Stimulated activated CD4-positive, alpha-beta T cell treated with anti-CD3 and anti-CD28 coated beads, Interleukin-1b, Interleukin-23, amount 100 ng/mL, for 1 hour (primary cell): ENCODE measurements at regions not wholly inside any gene's neighbourhood (a gene's known extent, or its start where the extent isn't known, plus 50 kb on each side); places are given as distances from the start of the nearest gene placed in this dataset.

ENCODE experiments used
- DNase-seq, 2 donors: peaks; one replicate each; pipeline ENCODE4 v3.0.0-alpha.2; 2020; ENCODE audit warnings: low read depth in 2 of 2

DNA sequence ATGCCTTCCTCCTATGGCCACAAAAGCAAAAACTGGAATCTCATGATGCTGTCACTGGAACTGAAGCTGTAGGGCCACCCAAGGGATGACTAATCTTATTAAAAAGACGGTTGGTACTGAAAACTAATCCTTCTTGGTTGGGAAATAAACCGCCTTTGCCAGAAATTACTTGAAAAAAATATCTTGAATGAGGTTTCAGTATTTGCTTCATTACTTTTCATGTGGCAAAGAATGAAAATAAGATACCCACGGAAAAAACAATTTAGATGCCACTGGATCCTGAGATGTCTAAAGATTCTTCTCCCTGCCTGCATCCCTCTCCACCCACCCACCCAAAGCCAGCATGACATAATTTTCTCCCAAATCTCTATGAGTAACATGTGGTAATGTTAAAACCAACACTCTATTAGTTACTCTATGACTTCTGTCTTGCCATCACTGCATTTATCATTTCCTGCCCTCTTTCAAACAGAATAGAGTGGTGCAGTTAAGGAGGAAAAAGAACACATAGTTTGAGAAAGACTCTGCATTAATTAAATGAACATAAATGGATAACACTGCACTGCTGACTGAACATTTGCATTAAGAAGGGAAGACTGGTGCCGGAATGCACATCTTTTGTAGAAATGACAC is 111.8 kb upstream of the DPH6 start:
- no peak for DNase-seq

DNA sequence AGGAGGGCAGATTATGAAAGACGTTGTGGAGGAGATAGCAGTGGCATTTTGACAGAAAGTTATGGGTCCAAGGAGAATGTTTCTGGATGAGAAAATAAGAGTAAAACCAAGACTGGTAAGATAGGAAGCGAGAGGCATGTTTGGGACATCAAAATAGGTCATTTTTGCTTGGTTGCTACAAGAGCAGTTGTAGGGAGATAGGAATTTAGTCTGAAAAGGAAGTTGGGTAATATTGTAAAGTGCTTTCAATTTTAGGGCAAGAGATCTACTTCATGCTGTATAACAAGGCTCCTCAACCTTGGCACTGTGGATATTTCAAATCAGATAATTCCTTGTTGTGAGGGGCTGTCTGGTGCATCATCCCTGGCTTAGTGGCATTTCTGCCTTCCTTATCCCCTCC is 118.0 kb upstream of the DPH6 start:
- no peak for DNase-seq

DNA sequence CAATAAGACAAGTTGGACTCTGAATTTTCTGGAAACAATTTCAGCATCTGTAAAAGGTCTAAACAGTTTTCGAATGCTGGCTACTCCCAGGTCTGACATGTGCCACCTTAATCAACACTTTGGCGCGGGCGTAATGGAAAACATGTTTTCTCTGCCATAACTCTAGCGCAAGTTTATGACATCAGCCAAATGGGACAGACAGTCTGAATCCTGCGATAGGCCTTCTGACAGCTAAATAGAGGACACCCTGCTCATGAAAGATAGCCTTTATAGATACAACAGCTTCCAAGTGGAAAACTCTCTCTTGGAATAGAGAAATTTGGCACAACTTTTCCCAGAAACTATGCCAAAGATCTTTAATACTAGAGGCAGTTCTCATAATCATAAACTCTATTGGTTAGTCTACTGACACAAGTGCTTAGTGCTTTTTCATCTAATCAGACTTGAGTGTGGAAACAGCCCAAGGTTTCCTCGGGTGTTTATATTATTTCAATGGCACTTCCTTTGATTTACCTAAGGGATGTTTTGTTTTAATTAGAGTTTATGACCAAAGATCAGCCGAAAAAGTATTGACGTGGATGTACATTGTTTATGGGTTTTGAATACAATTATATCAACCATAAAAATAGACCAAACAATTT is 120.1 kb upstream of the DPH6 start:
- DNase-seq, result no peak

DNA sequence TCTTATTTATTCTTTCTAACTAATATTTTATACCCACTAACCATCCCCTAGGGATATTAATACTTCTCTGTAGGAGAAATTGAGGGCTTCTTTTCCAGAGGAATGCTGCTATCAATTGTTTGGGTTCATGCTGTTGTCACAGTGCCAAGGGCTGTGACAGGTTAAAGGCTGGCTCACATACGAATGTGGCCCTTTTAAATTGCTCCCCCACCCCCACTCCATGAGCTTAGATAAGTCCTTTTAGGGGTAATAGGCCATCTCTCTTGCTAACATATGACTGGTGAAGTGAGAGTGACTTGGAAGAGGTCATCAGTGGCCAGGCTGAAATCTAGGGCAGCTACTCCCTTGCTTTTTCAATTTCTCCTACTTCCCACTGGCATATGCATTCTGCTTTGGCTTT is 121.9 kb upstream of the DPH6 start:
- no peak for DNase-seq

DNA sequence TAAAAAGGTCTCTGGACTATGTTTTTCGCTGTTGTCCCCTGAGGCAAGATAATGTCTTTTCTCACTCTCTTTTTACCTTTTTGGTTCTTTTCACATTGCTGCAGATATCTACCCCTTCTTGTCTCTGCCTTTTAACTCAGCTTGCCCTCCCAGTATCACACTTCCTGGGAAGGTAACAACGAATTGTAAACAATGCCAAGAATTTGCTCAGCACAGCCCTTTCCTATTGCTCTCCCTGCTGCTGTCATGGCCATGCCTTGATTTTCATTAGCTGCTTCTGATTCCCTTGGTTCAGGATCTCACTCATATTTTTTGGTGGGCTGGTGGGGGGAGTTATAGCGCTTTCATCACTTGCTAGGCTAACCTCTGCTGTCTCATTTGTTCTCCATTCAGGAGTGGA is 123.1 kb upstream of the DPH6 start:
- DNase-seq, result no peak

DNA sequence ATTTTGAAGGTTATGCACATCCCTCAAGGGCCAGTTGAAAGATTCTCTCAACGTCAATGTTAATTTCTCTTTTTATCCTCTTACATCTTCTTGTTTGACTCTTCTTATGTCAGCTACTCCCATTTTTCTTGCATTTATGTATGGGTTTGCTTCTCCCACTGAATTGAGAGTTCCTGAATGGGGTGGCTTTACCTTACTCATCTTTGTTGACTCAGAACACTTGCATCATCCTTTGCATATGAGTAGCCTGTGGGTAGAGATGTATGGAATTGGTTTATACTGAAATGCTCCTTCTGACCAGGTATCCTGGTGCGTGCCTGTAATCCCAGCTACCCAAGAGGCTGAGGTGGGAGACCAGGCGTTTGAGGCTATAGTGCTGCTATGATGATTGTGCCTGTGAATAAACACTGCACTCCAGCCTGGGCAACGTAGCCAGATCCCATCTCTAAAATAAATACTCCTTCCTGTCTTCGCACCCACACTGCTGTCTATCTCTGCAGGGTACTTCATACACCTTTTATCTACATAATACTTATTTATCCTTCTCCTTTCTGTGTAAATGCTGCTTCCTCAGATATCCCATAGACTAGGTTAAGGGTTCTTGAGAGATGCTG is 123.6 kb upstream of the DPH6 start:
- no peak for DNase-seq

DNA sequence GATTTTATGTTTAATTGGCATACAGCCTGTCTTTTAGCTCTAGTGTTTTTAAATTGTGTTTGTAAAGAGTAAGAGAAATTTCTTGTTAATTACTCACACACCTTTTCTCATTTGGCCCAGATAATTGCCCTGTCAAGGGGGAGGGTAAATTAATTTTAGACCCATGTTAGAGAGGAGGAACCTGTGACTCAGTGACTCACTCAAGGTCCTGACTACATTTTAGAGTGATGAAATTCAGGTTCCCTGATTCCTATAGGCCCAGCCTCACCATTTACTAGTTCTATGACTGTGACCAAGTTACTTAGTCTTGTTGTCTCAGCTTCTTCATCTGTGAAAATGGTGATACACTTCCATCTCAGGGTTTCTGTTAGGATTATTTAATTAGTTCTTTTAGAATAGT is 125.2 kb upstream of the DPH6 start:
- no peak for DNase-seq

DNA sequence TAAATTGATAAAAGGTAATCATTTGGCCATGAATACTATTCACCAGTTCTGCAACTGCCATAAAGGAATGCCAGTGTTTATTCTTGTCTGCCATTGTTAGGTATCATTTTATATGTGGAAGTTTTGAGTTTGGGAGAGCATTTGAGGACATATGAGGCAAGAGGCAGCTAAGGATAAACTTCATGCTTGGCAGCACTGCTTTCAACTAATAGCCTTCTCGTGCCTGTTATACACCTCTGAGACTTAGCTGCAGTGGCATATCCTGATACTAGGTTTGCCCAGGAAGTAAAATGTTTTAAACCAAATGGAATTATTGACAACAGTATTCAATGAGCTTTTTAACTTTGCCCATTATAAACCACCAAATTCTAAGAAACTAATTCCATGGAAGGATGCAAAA is 126.0 kb upstream of the DPH6 start:
- no peak for DNase-seq

DNA sequence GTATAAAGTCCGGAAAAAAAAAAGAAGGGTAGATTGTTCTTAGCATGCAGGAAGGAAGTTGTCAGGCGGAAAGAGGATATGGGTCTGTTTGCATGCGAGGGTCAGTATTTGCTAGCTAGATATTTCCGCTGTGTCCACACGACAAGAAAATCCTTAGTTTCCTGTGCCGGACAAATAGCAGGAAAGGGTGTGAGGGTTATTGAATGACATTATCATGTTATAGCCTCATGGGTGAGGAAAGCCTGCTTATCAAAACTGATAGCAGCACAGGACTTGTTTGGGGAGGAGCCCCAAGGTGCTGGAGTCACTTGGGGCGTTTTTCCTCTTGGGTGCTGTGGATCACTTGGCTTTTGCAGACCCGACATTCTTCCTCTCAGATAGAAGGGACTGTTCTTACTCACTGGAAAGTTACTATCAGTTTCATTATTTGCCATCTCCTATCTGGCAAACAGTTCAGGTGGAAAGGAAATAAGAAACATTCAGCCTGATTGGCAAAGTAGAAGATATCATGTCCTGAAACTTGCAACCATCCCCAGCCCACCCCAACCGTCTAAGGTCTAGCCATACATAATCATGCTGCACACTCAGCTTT is 127.2 kb upstream of the DPH6 start:
- no peak for DNase-seq

DNA sequence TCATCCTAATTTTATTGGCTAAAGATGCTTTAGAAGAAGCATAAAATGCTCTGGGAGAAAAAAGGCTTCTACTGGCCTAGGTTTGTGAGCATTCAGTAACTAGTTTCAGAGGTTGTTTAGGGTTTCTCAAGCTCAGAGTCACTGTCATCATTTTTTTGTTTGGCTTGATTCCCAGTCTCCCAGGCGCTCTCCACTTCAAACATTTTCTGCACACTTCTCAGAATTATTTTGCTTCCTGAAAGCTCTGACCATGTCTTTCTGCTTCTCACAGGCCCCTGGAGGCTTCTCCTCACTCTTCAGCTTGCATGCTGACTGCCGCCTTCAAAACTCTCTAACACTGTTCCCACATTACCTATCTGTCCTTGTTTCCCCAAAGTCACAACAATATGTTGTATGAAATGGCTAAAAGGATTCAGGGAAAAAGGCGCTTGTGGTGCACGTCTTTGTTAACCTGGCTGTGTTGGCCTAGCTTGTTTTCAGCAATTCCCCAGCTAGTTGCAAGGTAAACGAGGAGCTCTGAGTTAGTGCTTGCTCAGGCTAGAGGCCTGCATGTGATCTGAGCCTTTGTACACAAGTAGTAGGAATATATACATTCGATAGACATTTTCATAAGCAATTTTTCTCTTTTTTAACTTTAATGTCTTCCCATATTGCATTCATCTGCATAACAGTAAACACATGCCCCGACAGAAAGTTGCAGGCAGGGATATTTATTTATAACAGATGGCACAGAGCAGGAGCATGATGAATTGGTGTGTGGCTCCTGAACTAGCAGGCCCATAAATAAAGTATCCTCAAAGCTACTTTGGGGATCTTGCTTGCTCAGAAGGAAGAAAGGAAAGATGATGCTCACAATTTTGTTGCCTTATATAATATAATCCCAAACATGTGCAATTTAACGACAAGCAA is 129.2 kb upstream of the DPH6 start:
- no peak for DNase-seq

DNA sequence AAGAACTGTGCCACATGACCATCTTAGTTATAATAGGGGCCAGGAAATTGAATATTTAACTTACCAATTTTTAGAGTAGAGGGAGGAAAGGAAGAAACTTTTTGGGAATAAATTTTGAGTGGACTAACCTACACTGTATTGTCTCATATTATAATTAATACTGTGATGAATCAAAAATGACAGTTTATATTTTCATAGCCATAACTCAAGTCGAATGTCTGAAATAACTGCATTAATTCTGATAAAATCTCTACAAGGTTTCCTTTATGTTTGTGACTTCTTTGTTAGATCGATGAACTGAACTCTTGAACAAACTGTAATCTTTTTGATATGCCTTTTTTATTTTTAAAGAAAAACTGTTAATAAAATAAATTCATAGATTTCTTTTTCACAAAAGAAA is 132.8 kb upstream of the DPH6 start:
- no peak for DNase-seq

DNA sequence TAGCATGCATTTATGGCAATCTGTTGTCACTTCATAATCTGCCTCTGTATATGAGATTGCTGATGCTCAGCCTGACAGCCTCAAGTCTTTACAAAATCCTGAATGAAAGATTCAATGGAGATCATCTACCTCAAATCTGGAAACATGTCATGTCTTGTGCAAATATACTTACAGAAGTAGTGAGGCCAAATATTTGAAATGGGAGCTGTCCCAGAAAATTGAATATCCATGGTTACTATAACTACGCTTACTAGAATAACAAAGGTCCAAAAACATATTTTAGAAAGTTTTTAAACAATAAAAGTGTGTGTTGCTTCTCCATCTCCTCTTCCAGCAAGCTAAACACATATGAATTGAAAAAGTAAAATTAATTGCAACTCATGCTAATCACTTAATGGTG is 133.2 kb upstream of the DPH6 start:
- DNase-seq, result no peak

DNA sequence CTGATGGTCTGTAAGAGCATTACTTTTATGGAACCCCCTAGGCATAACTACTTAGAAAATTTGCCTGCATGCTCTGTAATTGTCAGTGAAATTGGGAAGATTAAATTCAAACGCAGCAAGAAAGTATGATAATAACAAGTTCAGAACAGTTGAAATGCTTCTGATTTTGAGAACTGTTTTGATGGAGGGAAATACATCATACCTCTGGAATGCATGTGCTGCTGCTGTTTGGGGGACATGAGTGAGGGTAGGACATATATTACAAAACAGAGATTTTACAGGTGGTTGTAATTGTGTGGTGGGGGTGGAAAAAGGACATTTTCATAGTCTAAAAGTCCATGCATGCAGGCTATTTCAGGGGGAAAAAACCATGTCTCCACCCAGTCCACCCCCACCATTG is 135.0 kb upstream of the DPH6 start:
- no peak for DNase-seq

DNA sequence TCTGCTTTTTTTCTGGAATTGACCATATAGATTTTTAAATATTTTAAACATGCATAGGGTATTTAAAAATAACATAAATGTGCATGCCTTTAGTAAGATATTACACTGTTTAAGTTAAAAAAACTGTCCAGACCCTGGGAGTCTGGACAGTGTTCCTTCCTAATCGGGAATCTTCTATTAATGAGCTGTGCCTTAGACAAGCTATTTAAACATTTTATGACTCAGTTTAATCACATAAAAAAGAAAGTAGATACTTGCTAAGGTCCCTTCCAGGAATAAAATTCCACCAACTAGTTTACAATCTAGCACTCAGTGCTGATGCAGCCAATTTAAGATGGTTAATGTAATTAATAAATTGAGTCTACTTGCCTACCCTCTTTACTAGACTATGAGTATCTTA is 140.4 kb upstream of the DPH6 start:
- no peak for DNase-seq

DNA sequence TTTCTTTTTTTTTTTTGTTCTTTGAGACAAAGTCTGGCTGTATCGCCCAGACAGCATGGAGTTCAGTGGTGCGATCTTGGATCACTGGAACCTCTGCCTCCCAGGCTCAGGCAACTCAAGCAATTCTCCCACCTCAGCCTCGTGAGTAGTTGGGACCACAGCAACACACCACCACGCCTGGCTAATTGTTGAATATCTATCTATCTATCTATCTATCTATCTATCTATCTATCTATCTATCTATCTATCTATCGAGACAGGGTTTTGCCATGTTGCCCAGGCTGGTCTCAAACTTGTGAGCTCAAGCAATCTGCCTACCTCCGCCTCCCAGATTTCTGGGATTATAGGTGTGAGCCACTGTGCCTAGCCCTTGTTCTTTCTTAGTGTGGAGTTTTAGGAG is 143.3 kb upstream of the DPH6 start:
- no peak for DNase-seq

DNA sequence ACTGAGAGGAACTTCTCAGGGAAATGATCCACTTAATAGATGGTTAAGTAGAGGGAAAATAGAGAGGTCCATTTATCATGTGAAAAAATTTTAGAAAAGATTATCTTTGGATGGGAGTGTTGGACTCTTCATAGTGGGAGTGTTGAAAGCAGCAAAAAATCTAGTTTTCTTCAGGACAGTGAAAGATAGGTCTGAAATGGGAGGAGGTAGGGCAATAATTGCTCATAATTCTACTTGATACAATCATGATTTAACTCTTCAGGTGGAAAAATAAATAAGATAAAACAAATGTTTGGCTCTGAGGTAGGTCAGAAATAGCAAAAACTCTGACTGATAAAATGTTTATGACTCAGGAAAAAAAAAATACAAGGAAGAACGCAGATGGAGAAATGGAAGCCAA is 144.1 kb upstream of the DPH6 start:
- DNase-seq, result no peak

DNA sequence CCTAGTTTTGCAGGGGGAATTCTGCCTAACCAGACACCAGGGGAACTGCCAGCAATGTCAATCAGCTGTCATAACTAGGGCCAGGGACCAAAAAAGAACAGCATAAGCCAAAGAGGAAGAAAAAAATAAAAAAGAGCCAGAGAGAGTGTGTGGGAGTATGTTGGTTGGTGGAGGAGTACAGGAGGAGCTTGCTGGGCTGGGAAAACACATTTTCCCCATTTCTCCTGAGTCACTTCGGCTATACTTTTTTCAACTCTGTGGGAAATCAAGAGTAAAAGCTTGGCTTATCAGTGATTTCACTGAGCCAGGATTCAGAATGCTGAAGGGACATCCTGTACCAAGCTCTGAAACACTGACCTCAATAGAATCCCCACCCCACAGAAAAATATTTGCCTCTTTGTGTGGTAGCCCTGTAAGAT is 144.7 kb upstream of the DPH6 start:
- DNase-seq, result no peak

DNA sequence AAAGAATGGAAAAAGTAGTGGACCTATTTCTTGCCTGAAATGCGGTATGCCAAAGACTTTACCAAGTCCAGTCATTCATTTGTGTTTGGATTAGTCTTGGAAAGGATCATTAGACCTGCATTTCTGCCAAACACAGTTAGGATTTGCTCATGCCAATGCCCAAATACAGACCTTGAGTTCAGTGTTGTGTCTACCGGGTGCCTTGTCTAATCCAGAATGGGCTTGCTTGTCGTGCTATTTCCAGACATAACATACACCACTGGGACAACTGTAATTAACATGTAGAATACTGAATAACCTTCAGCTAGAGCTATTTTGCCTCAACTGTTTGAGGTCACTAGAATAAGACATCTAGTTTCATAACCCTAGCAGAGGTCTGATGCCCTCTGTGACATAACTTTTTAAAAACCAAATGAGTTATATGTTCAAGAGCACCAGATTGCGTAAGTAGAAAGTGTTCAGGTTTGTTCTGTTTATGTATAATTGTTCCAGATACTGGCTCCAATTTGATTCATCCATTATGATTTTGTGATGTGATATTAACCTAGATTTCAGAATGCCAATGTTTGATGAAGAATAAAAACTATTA is 145.3 kb upstream of the DPH6 start:
- DNase-seq, result no peak

DNA sequence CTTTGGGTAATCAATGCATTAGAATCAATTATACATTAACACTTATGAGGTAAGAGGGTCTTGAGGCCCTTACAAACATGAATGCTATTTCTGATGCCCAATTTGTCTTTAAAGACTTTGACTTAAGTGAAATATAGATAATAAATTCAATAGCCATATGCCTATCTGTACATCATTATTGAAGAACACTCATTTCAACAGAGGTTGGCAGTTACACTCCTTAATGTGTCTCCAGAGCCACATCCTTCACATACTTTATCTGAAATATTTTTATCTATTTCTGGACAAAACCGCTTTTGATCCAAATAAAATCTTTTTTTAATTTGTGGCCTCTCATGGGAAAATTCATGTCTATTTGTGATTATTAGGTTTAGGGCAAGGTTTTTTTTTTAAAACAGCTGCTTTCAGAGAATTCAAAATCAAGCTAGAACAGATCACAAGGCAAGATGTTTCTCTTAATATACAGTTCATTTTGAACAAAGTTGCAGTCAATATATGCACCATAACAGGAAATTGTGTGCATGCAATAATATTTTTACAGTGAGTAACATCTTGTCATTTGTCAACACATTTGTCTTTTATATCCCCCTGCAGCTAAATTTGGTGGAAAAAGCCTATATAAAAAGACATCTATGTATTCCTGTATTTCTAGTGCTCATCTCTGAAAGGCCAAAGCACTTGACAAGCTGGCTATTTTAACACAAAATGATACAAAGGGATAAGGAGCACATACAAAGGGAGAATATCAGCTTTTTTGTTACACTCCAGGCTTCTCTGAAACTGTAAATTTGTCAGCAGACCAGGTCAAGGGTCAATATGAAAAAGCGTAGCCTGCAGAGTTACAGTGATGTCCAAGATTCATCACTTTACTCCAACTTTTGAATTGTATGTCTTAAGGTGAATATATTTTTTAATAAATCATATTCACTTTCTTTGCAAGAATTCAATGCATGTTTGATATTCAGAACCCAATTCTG is 146.2 kb upstream of the DPH6 start:
- DNase-seq, result no peak

DNA sequence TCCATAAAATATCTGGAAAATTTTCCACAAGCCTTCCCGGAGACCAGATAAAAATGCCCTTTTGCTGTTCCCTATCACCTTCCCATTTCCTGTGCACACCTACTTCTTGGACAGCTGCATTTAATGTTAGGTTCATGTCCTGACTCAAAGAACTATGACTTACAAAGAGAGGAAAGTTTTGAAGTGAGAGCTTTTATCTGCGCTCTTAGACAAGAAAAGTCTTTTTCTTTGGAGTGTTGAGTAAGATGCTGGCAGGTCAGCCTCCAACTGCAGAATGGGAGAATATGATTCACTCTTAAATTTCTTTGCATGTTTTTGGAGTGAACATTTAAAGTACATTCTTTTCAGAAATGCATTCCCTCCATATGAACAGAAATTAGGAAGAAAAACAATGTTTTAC is 147.3 kb upstream of the DPH6 start:
- DNase-seq, result no peak

DNA sequence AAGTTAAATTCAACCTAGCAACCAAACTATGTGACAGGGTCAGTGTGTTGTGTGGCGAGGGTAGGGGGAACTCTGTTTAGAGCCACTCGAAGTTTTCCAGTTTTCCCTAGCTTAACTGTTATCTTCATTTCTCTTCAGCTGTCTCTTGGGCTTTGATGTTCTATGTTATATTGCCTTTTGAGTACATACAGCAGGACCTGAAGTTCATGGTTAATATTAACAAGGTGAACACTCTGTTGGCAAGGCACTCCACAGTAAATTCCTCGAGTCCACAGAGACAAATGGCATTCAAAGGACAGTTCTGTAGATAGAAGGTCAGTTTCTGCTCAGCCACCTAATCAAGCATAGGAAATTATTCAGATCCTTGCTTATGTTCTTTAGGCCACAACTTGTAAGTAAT is 147.9 kb upstream of the DPH6 start:
- no peak for DNase-seq
